K562 (cell line): ENCODE measurements at regions not wholly inside any gene's neighbourhood (a gene's known extent, or its start where the extent isn't known, plus 50 kb on each side); places are given as distances from the start of the nearest gene placed in this dataset.

Source experiments
- ATAC-seq: fragments of 200-7000 bp; cut with Tn5 transposase; 3 replicates; pipeline ENCODE4 v1.9.1; 2020; ENCODE audit warnings: moderate library complexity
- BruUV-seq: library from RNA; stranded (reverse); fragments of 400-500 nt; replicated peaks from 2 replicates; lab custom pipeline; 2021; lab: Mats Ljungman, UMichigan
- CTCF ChIA-PET: fragments of 300-600 bp; formaldehyde crosslinking; extraction: SDS; loops from one replicate; lab custom pipeline; 2021; ENCODE audit warnings: low intra/inter-chr PET ratio; lab: Yijun Ruan, JAX
- POLR2A ChIA-PET: fragments of 300-600, 350-650 bp; sonication (Branson Sonifier 250); formaldehyde crosslinking; extraction: SDS; loops from one replicate; lab custom pipeline; 2021; ENCODE audit warnings: antibody characterized with exemption, inconsistent platforms; lab: Yijun Ruan, JAX
- DNase-seq, 4 experiments: peaks; one replicate each; pipeline versions ENCODE4 v3.0.0 to v3.0.0-alpha.2; 2011 to 2018; ENCODE audit warnings: low spot score in 3 of 4, mixed read lengths in 3 of 4; ENCODE audit errors: extremely low read depth in 1 of 4
- FAIRE-seq: peaks from 2 replicates; lab custom pipeline; 2011; peaks lifted over from hg19 to GRCh38; lab: Jason Lieb, UNC
- H2AFZ ChIP-seq: 2 replicates; pipeline ENCODE4 v1.6.0; 2011; ENCODE audit warnings: low read depth, low read length, control low read depth, inconsistent platforms
- H3K27ac ChIP-seq: fragments of 200-600 bp; 3 replicates; pipeline ENCODE4 v1.8.0; 2011; ENCODE audit warnings: low read depth, mild to moderate bottlenecking, control low read depth, inconsistent platforms, low read length, moderate library complexity, mixed read lengths; ENCODE audit errors: extremely low read depth
- H3K27me3 ChIP-seq, 2 experiments: fragments of 300-600 bp in 1 of 2; 2 replicates in 1 of 2; 3 replicates in 1 of 2; pipeline versions ENCODE4 v1.6.0 to v1.8.0; 2011; ENCODE audit warnings: inconsistent platforms in 2 of 2, low read length in 2 of 2, mild to moderate bottlenecking in 1 of 2, mixed read lengths in 1 of 2, moderate library complexity in 1 of 2; ENCODE audit not compliant: control insufficient read depth in 2 of 2, insufficient read depth in 2 of 2
- H3K36me3 ChIP-seq: fragments of 300-600 bp; 3 replicates; pipeline ENCODE4 v1.8.0; 2011; ENCODE audit warnings: mild to moderate bottlenecking, low read length, inconsistent platforms; ENCODE audit not compliant: control insufficient read depth, insufficient read depth
- H3K4me1 ChIP-seq, 2 experiments: fragments of 200-600 bp in 1 of 2; replicated peaks in 1 of 2; 2 replicates in 1 of 2; 3 replicates in 1 of 2; pipeline versions ENCODE4 v1.5.1 to v1.8.0; 2011; ENCODE audit warnings: inconsistent platforms in 2 of 2, low read length in 2 of 2, mild to moderate bottlenecking in 1 of 2, mixed read lengths in 1 of 2, moderate library complexity in 1 of 2; ENCODE audit not compliant: control insufficient read depth in 2 of 2, insufficient read depth in 2 of 2
- H3K4me2 ChIP-seq: 2 replicates; pipeline ENCODE4 v1.6.1; 2011; ENCODE audit warnings: low read length, control low read depth, inconsistent platforms, mixed read lengths; ENCODE audit not compliant: insufficient read depth
- H3K4me3 ChIP-seq: fragments of 200-600 bp; sonication (generic), shearing (Covaris generic); 2 replicates; pipeline ENCODE4 v1.5.1; 2016; ENCODE audit warnings: control low read depth, inconsistent platforms
- H3K79me2 ChIP-seq: fragments of 200-600 bp; 3 replicates; pipeline ENCODE4 v1.8.0; 2011; ENCODE audit warnings: low read length, inconsistent platforms; ENCODE audit not compliant: control insufficient read depth, insufficient read depth
- H3K9ac ChIP-seq, 2 experiments: 2 replicates each; pipeline versions ENCODE4 v1.6.0 to v1.6.1; 2011; ENCODE audit warnings: low read depth in 2 of 2, low read length in 2 of 2, control low read depth in 1 of 2, inconsistent platforms in 1 of 2, mild to moderate bottlenecking in 1 of 2, mixed read lengths in 1 of 2; ENCODE audit not compliant: insufficient read depth in 1 of 2
- H3K9me1 ChIP-seq: one replicate; pipeline ENCODE4 v1.6.0; 2011; ENCODE audit warnings: inconsistent platforms, mild to moderate bottlenecking, low read length, moderate library complexity; ENCODE audit not compliant: control insufficient read depth, insufficient read depth
- H3K9me3 ChIP-seq: replicated peaks from 2 replicates; pipeline ENCODE4 v1.5.1; 2011; ENCODE audit warnings: low read depth, low read length, inconsistent platforms; ENCODE audit not compliant: control insufficient read depth, insufficient read depth
- H4K20me1 ChIP-seq: replicated peaks from 2 replicates; pipeline ENCODE4 v1.6.1; 2011; ENCODE audit warnings: low read length, inconsistent platforms, mixed read lengths; ENCODE audit not compliant: control insufficient read depth, insufficient read depth
- ZNF239 ChIP-seq: fragments of 250-450 bp; sonication (Bioruptor Pico); IDR thresholded peaks from 2 replicates; pipeline ENCODE4 v1.4.0; 2020; ENCODE audit warnings: mild to moderate bottlenecking
- ZNF3 ChIP-seq: fragments of 250-450 bp; sonication (Bioruptor Pico); IDR thresholded peaks from 2 replicates; pipeline ENCODE4 v1.5.0; 2021; ENCODE audit warnings: mild to moderate bottlenecking, moderate library complexity
- in situ Hi-C: fragments of 300-500 bp; cut with MboI; formaldehyde crosslinking; loops from 4 replicates; pipeline ENCODE4 v1.15.0; 2018; ENCODE audit warnings: inconsistent platforms, mixed read lengths
- intact Hi-C: fragments of 100-400 bp; cut with micrococcal nuclease; formaldehyde crosslinking; loops from 2 replicates; pipeline ENCODE4 v1.14.2; 2022
- TF ChIP-seq, protein P1 (sequence below), 2 experiments: fragments of 450-650 bp in 1 of 2; sonication (generic) in 1 of 2; formaldehyde crosslinking in 1 of 2; IDR thresholded peaks; 2 replicates each; pipeline versions ENCODE4 v1.7.1 to v1.9.0; 2016 to 2022; ENCODE audit warnings: inconsistent platforms in 1 of 2, mild to moderate bottlenecking in 1 of 2, missing genetic modification reagents in 1 of 2

DNA sequence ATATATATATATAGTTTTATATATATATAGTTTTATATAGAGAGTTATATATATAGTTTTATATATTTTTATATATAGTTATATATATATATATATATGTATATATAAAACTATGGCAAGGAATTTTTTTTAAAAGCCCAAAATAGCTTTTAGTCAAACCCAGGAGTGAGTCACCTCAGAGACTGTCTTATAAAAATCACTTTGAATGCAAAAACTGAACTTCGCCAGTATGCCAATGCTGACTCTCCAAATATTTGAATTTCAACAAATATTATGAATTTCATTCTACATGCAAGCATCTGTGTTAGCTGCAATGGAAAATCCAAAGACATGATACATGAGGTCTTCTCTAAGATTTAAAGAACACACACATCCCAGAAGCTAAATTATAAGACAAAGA is 132.8 kb upstream of the NR2F2 start (continued):
- TF ChIP-seq, protein P1, sequence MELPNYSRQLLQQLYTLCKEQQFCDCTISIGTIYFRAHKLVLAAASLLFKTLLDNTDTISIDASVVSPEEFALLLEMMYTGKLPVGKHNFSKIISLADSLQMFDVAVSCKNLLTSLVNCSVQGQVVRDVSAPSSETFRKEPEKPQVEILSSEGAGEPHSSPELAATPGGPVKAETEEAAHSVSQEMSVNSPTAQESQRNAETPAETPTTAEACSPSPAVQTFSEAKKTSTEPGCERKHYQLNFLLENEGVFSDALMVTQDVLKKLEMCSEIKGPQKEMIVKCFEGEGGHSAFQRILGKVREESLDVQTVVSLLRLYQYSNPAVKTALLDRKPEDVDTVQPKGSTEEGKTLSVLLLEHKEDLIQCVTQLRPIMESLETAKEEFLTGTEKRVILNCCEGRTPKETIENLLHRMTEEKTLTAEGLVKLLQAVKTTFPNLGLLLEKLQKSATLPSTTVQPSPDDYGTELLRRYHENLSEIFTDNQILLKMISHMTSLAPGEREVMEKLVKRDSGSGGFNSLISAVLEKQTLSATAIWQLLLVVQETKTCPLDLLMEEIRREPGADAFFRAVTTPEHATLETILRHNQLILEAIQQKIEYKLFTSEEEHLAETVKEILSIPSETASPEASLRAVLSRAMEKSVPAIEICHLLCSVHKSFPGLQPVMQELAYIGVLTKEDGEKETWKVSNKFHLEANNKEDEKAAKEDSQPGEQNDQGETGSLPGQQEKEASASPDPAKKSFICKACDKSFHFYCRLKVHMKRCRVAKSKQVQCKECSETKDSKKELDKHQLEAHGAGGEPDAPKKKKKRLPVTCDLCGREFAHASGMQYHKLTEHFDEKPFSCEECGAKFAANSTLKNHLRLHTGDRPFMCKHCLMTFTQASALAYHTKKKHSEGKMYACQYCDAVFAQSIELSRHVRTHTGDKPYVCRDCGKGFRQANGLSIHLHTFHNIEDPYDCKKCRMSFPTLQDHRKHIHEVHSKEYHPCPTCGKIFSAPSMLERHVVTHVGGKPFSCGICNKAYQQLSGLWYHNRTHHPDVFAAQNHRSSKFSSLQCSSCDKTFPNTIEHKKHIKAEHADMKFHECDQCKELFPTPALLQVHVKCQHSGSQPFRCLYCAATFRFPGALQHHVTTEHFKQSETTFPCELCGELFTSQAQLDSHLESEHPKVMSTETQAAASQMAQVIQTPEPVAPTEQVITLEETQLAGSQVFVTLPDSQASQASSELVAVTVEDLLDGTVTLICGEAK (IDR thresholded peaks at IDR 0.05) = no peak
- TF ChIP-seq, protein P1 (CRISPR knock-in tag; IDR thresholded peaks at IDR 0.05) = no peak

DNA sequence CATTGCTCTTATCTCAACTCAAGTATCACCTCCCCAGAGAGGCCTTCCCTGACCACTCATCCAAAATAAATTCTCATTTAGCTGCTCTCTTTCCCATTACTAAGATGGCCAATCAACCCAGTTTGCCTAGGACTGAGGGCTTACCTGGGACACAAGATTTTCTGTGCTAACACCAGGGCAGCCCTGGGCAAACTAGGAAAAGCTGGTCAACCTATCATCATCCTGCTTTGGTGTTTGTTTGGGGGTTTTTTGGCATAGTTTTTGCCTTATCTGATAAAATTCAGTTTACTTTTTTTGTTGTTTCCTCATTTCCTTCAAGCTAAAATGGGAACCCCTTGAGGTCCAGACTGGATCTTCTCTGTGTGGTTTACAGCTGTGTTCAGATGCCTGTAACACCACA is 131.4 kb upstream of the NR2F2 start:
- CTCF ChIA-PET = no interaction called here
- in situ Hi-C loops = no loop called here

More for the DNA sequence above, 131.4 kb upstream of the NR2F2 start:
- Histone ChIP-seq H3K36me3 (no peaks in the 10 kb centered on the region), H3K4me2 (no peak overlapping the region), H3K4me1 (no peaks in the 10 kb centered on the region; a peak in 2 of 5 replicates), H3K9ac (no peak overlapping the region), H2AFZ (no peak overlapping the region), H4K20me1 (no peaks in the 10 kb centered on the region), H3K9me1 (no peaks in the 10 kb centered on the region), H3K27ac (no peak overlapping the region), H3K27me3 (no peaks in the 10 kb centered on the region), H3K4me3 (no peak overlapping the region), H3K79me2 (no peaks in the 10 kb centered on the region), H3K9me3 (no peaks in the 10 kb centered on the region)
- DNase-seq = no peak
- BruUV-seq = no TSS peak
- POLR2A ChIA-PET = no interaction called here
- no peak for ATAC-seq
- no peak for FAIRE-seq
- TF ChIP-seq ZNF239 (CRISPR knock-in tag) (no peak), ZNF3 (CRISPR knock-in tag) (no peak)
- intact Hi-C loops = no loop called here
